Stimulated activated CD4-positive, alpha-beta T cell treated with anti-CD3 and anti-CD28 coated beads, Interleukin-12 subunit alpha, Interleukin-12 subunit beta, amount 100 ng/mL, for 48 hours (primary cell): ENCODE measurements at regions not wholly inside any gene's neighbourhood (a gene's known extent, or its start where the extent isn't known, plus 50 kb on each side); places are given as distances from the start of the nearest gene placed in this dataset.

Experiments
- DNase-seq, 3 donors: peaks; one replicate each; pipeline ENCODE4 v3.0.0-alpha.2; 2020; ENCODE audit warnings: low read depth in 2 of 3, low spot score in 1 of 3

GRCh38 chr1:23615852-23616251 lies 56.6 kb upstream of the ID3 start:
- DNase-seq: no peak

- DNase-seq: no peak
Observed at GRCh38 chr1:23615423-23615822, 56.1 kb upstream of the ID3 start.

GRCh38 chr1:23614032-23614660 lies 54.8 kb upstream of the ID3 start:
- no peak for DNase-seq

- DNase-seq: no peak
Observed at GRCh38 chr1:23613191-23614031, 54.1 kb upstream of the ID3 start.

- no peak for DNase-seq
Observed at GRCh38 chr1:23611601-23612327, 52.5 kb upstream of the ID3 start.

- DNase-seq: no peak
Observed at GRCh38 chr1:23610677-23611076, 51.4 kb upstream of the ID3 start.

- DNase-seq: no peak
Observed at GRCh38 chr1:23609971-23610370, 50.7 kb upstream of the ID3 start.
